Immature natural killer cell (primary cell): ENCODE measurements at regions not wholly inside any gene's neighbourhood (a gene's known extent, or its start where the extent isn't known, plus 50 kb on each side); places are given as distances from the start of the nearest gene placed in this dataset.
A peak's percentile ranks its signal among the peaks of the same experiment; 100 is the strongest.

Experiments
- DNase-seq, 3 donors: peaks; one replicate each; pipeline ENCODE4 v3.0.0; 2022; ENCODE audit warnings: mixed read lengths in 1 of 3
- H3K27ac Mint-ChIP-seq, 6 donors: one replicate each; pipeline ENCODE4 v1.8.0; 2020; ENCODE audit warnings: mixed read lengths in 6 of 6, mild to moderate bottlenecking in 5 of 6, inconsistent platforms in 4 of 6, moderate library complexity in 3 of 6
- H3K27me3 Mint-ChIP-seq, 3 donors: one replicate each; pipeline ENCODE4 v1.8.0; 2020 to 2021; ENCODE audit warnings: low read depth in 3 of 3, mild to moderate bottlenecking in 3 of 3, mixed read lengths in 3 of 3, moderate library complexity in 3 of 3, inconsistent platforms in 1 of 3
- H3K36me3 Mint-ChIP-seq, 3 donors: one replicate each; pipeline ENCODE4 v1.8.0; 2020; ENCODE audit warnings: mixed read lengths in 3 of 3, inconsistent platforms in 2 of 3, mild to moderate bottlenecking in 2 of 3
- H3K4me1 Mint-ChIP-seq, 2 donors: one replicate each; pipeline ENCODE4 v1.8.0; 2020; ENCODE audit warnings: inconsistent platforms in 2 of 2, mild to moderate bottlenecking in 2 of 2, mixed read lengths in 2 of 2, moderate library complexity in 1 of 2
- H3K4me3 Mint-ChIP-seq, 5 donors: one replicate each; pipeline ENCODE4 v1.8.0; 2020; ENCODE audit warnings: mild to moderate bottlenecking in 5 of 5, mixed read lengths in 5 of 5, inconsistent platforms in 3 of 5, moderate library complexity in 3 of 5
- H3K9me3 Mint-ChIP-seq, 6 donors: one replicate each; pipeline ENCODE4 v1.8.0; 2020; ENCODE audit warnings: mild to moderate bottlenecking in 6 of 6, mixed read lengths in 6 of 6, inconsistent platforms in 4 of 6, moderate library complexity in 3 of 6

GRCh38 chr3:128569756-128570155 is 76.8 kb upstream of the GATA2 start:
- no peak overlapping the region for H3K27ac Mint-ChIP-seq
- no peak overlapping the region for H3K4me3 Mint-ChIP-seq
- no peaks in the 10 kb centered on the region for H3K9me3 Mint-ChIP-seq
- no peak for DNase-seq
- H3K27me3 Mint-ChIP-seq, result peaks cover 3 to 10% (median 5%) of the 10 kb centered on the region in 3 donors
- no peaks in the 10 kb centered on the region for H3K36me3 Mint-ChIP-seq
- H3K4me1 Mint-ChIP-seq, result peaks cover 15 to 16% of the 10 kb centered on the region in 2 donors

- no peak for DNase-seq
- Mint-ChIP-seq H3K9me3 (no peaks in the 10 kb centered on the region), H3K27me3 (peaks cover 3 to 6% (median 5%) of the 10 kb centered on the region in 3 donors), H3K4me1 (peaks cover 15 to 16% of the 10 kb centered on the region in 2 donors), H3K4me3 (no peak overlapping the region), H3K36me3 (no peaks in the 10 kb centered on the region), H3K27ac (no peak overlapping the region)
Measured at GRCh38 chr3:128568602-128569490, 75.8 kb upstream of the GATA2 start.

DNA sequence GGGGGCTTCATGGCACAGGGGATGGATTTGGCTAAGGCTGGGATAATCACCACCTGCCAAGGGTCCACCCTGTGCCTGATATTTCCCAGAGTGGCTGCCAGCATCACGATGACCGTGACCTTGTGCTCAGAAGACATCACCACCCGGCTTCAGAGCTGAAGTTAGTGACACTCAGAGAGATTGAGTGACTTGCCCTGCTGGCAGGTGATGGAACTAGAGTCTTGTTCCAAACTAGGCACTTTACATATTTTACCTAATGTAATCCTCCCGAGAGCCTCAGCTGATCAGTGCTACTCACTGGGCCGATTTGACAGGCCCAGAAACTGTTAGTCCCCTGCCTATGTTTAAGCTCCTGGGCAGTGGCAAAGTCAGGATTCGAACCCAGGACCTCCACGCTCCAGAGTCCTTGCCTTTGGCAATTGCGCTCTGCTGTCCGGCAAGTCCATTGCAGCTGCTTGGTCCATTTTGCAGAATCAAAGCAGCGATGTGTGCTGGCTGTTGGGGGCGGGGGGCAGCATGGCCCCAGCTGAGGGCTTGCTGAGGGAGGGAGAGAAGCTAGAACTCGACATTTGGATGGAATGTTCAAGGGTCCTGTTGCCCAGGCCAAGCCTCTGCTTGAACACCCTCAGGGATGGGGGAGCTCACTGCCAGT is 74.8 kb upstream of the GATA2 start:
- no peaks in the 10 kb centered on the region for H3K36me3 Mint-ChIP-seq
- H3K27ac Mint-ChIP-seq, result no peak overlapping the region
- no peaks in the 10 kb centered on the region for H3K9me3 Mint-ChIP-seq
- H3K4me1 Mint-ChIP-seq, result peaks cover 6% of the 10 kb centered on the region in 2 donors
- peaks cover 2 to 5% (median 3%) of the 10 kb centered on the region in 3 donors for H3K27me3 Mint-ChIP-seq
- no peak overlapping the region for H3K4me3 Mint-ChIP-seq
- no peak for DNase-seq

- Mint-ChIP-seq H3K27ac (no peak overlapping the region), H3K27me3 (peaks cover 0 to 5% (median 3%) of the 10 kb centered on the region in 3 donors), H3K36me3 (no peaks in the 10 kb centered on the region), H3K9me3 (no peaks in the 10 kb centered on the region), H3K4me1 (no peaks in the 10 kb centered on the region), H3K4me3 (no peak overlapping the region)
- no peak for DNase-seq
Measured at GRCh38 chr3:128567141-128567540, 74.1 kb upstream of the GATA2 start.

DNA sequence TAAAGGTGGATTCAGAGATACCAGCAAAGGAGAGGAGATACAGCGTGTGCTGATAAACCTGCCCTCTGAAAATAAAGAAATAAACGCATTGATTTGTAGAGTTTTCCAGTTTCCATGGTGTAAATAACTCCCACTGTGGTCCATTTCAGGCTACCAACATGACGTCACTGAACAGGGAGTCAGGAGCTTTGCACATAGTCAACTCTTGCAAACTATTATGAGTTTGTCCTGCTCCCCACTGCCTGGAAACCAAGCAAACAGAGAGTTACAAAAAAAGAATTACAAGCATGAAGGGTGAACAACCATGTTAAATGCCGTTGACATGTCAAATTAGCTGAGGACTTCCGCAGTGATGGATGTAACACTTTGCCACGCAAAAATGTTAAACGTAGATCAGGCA is 70.4 kb upstream of the GATA2 start:
- H3K36me3 Mint-ChIP-seq, result no peaks in the 10 kb centered on the region
- no peak overlapping the region for H3K4me3 Mint-ChIP-seq
- no peaks in the 10 kb centered on the region for H3K4me1 Mint-ChIP-seq
- H3K27me3 Mint-ChIP-seq, result peaks cover 2 to 9% (median 4%) of the 10 kb centered on the region in 3 donors
- H3K27ac Mint-ChIP-seq, result no peak overlapping the region
- DNase-seq, result no peak
- no peaks in the 10 kb centered on the region for H3K9me3 Mint-ChIP-seq

GRCh38 chr3:128561504-128561903 is 68.5 kb upstream of the GATA2 start:
- Mint-ChIP-seq H3K36me3 (peaks cover 0 to 3% (median 0%) of the 10 kb centered on the region in 3 donors), H3K4me3 (no peak overlapping the region), H3K9me3 (peaks cover 0 to 2% (median 0%) of the 10 kb centered on the region in 6 donors), H3K27me3 (peaks cover 2 to 14% (median 5%) of the 10 kb centered on the region in 3 donors), H3K27ac (no peak overlapping the region), H3K4me1 (no peaks in the 10 kb centered on the region)
- DNase-seq, result no peak

- Mint-ChIP-seq H3K9me3 (peaks cover 0 to 2% (median 0%) of the 10 kb centered on the region in 6 donors), H3K36me3 (peaks cover 0 to 4% (median 0%) of the 10 kb centered on the region in 3 donors), H3K4me1 (no peaks in the 10 kb centered on the region), H3K27me3 (peaks cover 2 to 16% (median 5%) of the 10 kb centered on the region in 3 donors), H3K27ac (no peak overlapping the region), H3K4me3 (no peak overlapping the region)
- no peak for DNase-seq
Measured at GRCh38 chr3:128560768-128561167, 67.8 kb upstream of the GATA2 start.

- Mint-ChIP-seq H3K36me3 (peaks cover 0 to 4% (median 0%) of the 10 kb centered on the region in 3 donors), H3K9me3 (peaks cover 0 to 2% (median 0%) of the 10 kb centered on the region in 6 donors), H3K27ac (no peak overlapping the region), H3K4me1 (no peaks in the 10 kb centered on the region), H3K4me3 (no peak overlapping the region), H3K27me3 (peaks cover 2 to 16% (median 7%) of the 10 kb centered on the region in 3 donors)
- DNase-seq, result no peak
Measured at GRCh38 chr3:128559486-128560225, 66.7 kb upstream of the GATA2 start.

DNA sequence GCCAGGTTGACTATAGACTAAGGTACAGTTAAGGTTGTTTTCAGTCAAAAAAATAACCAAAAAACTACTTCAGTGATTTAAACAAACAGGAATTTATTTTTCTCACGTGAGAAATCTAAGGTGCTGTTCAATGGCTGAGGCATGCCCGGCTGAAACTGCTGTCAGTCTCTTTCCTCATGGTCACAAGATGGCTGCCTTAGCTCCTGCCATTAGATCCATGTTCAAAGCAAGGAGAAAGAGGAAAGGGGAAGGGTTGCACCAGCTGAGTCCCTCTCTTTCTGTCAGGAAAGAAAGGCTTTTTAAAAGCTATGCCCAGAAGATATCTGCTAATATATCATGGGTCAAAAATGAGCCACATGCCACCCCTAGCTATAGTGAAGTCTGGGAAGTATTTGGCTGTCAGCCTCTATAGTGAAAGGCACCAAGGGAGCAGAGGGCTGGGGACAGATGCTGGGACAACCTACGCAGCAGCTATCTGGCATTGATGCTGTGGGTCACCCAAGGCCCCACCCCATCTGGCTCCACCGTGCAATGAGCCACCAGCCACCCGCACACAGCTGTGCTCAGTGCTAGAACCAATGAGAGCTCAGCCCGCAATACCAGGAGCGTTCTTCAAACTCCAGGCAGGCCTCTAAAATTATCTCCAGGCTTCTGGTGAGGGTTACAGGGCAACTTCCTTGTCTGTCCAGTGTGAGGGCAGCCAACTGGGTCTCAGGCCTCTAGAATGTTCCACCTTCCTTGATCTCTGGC is 64.7 kb upstream of the GATA2 start:
- Mint-ChIP-seq H3K4me1 (no peaks in the 10 kb centered on the region), H3K9me3 (peaks cover 0 to 2% (median 0%) of the 10 kb centered on the region in 6 donors), H3K36me3 (peaks cover 0 to 4% (median 0%) of the 10 kb centered on the region in 3 donors), H3K27me3 (peaks cover 4 to 19% (median 12%) of the 10 kb centered on the region in 3 donors), H3K27ac (no peak overlapping the region), H3K4me3 (no peak overlapping the region)
- DNase-seq, result no peak

DNA sequence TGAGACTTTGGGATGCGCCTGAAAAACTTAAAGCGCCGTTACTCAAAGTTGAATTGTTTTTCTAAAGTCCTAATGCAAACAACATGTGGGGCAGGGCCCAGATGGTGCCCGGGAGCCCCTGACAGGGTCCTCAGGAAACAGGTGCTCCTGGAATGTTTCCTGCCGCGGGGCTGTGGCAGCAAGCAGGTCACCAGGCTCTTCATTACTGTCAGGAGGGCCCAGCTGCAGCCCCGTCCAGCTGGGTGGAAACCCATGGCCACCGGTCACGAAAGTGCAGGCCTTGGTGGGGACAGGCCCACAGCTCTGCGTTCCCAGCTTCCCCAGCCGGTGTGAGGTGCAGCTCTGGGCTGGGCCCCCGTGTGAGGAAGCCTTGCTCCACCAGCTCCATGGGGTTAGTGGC is 63.9 kb upstream of the GATA2 start:
- no peak overlapping the region for H3K27ac Mint-ChIP-seq
- H3K9me3 Mint-ChIP-seq, result peaks cover 0 to 2% (median 0%) of the 10 kb centered on the region in 6 donors
- H3K36me3 Mint-ChIP-seq, result peaks cover 0 to 4% (median 0%) of the 10 kb centered on the region in 3 donors
- no peak for DNase-seq
- peaks cover 4 to 19% (median 13%) of the 10 kb centered on the region in 3 donors for H3K27me3 Mint-ChIP-seq
- no peaks in the 10 kb centered on the region for H3K4me1 Mint-ChIP-seq
- peak overlapping the region in 1 of 5 donors; percentile 1 for H3K4me3 Mint-ChIP-seq

- DNase-seq, result no peak
- Mint-ChIP-seq H3K27ac (no peak overlapping the region), H3K27me3 (peaks cover 4 to 19% (median 13%) of the 10 kb centered on the region in 3 donors), H3K36me3 (peaks cover 0 to 4% (median 0%) of the 10 kb centered on the region in 3 donors), H3K4me1 (no peaks in the 10 kb centered on the region), H3K4me3 (peak overlapping the region in 1 of 5 donors; percentile 1), H3K9me3 (peaks cover 0 to 2% (median 0%) of the 10 kb centered on the region in 6 donors)
Measured at GRCh38 chr3:128556384-128556783, 63.4 kb upstream of the GATA2 start.

DNA sequence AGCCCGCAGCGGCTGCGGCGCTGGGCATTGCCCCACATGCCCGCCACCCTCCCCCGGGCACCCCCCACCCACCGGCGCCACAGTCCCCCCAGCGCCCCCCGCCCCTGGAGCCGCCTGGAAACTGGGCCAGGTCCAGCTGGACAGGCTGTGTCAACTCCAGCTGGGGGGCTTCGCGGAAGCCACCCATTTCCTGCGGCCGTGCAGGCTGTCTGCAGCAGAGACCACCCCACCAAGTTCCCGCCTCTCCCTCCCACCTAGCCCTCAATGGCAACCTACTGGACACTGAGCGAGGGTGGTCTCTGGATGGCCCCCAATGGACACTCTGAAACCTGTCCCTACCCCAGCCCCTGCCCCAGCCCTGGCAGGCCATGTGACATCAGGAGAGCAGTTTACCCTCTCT is 62.8 kb upstream of the GATA2 start:
- Mint-ChIP-seq H3K4me1 (no peaks in the 10 kb centered on the region), H3K36me3 (peaks cover 0 to 4% (median 0%) of the 10 kb centered on the region in 3 donors), H3K4me3 (no peak overlapping the region), H3K27me3 (peaks cover 4 to 23% (median 13%) of the 10 kb centered on the region in 3 donors), H3K27ac (no peak overlapping the region), H3K9me3 (peaks cover 0 to 2% (median 0%) of the 10 kb centered on the region in 6 donors)
- DNase-seq, result no peak
